K562 (cell line): ENCODE measurements at regions not wholly inside any gene's neighbourhood (a gene's known extent, or its start where the extent isn't known, plus 50 kb on each side); places are given as distances from the start of the nearest gene placed in this dataset.

Experiments
- ATAC-seq: fragments of 200-7000 bp; cut with Tn5 transposase; 3 replicates; pipeline ENCODE4 v1.9.1; 2020; ENCODE audit warnings: moderate library complexity
- BruUV-seq: library from RNA; stranded (reverse); fragments of 400-500 nt; replicated peaks from 2 replicates; lab custom pipeline; 2021; lab: Mats Ljungman, UMichigan
- CTCF ChIA-PET: fragments of 300-600 bp; formaldehyde crosslinking; extraction: SDS; loops from one replicate; lab custom pipeline; 2021; ENCODE audit warnings: low intra/inter-chr PET ratio; lab: Yijun Ruan, JAX
- POLR2A ChIA-PET: fragments of 300-600, 350-650 bp; sonication (Branson Sonifier 250); formaldehyde crosslinking; extraction: SDS; loops from one replicate; lab custom pipeline; 2021; ENCODE audit warnings: antibody characterized with exemption, inconsistent platforms; lab: Yijun Ruan, JAX
- DNase-seq, 4 experiments: peaks; one replicate each; pipeline versions ENCODE4 v3.0.0 to v3.0.0-alpha.2; 2011 to 2018; ENCODE audit warnings: low spot score in 3 of 4, mixed read lengths in 3 of 4; ENCODE audit errors: extremely low read depth in 1 of 4
- FAIRE-seq: peaks from 2 replicates; lab custom pipeline; 2011; peaks lifted over from hg19 to GRCh38; lab: Jason Lieb, UNC
- H2AFZ ChIP-seq: 2 replicates; pipeline ENCODE4 v1.6.0; 2011; ENCODE audit warnings: low read depth, low read length, control low read depth, inconsistent platforms
- H3K27ac ChIP-seq: fragments of 200-600 bp; 3 replicates; pipeline ENCODE4 v1.8.0; 2011; ENCODE audit warnings: low read depth, mild to moderate bottlenecking, control low read depth, inconsistent platforms, low read length, moderate library complexity, mixed read lengths; ENCODE audit errors: extremely low read depth
- H3K27me3 ChIP-seq, 2 experiments: fragments of 300-600 bp in 1 of 2; 2 replicates in 1 of 2; 3 replicates in 1 of 2; pipeline versions ENCODE4 v1.6.0 to v1.8.0; 2011; ENCODE audit warnings: inconsistent platforms in 2 of 2, low read length in 2 of 2, mild to moderate bottlenecking in 1 of 2, mixed read lengths in 1 of 2, moderate library complexity in 1 of 2; ENCODE audit not compliant: control insufficient read depth in 2 of 2, insufficient read depth in 2 of 2
- H3K36me3 ChIP-seq: fragments of 300-600 bp; 3 replicates; pipeline ENCODE4 v1.8.0; 2011; ENCODE audit warnings: mild to moderate bottlenecking, low read length, inconsistent platforms; ENCODE audit not compliant: control insufficient read depth, insufficient read depth
- H3K4me1 ChIP-seq, 2 experiments: fragments of 200-600 bp in 1 of 2; replicated peaks in 1 of 2; 2 replicates in 1 of 2; 3 replicates in 1 of 2; pipeline versions ENCODE4 v1.5.1 to v1.8.0; 2011; ENCODE audit warnings: inconsistent platforms in 2 of 2, low read length in 2 of 2, mild to moderate bottlenecking in 1 of 2, mixed read lengths in 1 of 2, moderate library complexity in 1 of 2; ENCODE audit not compliant: control insufficient read depth in 2 of 2, insufficient read depth in 2 of 2
- H3K4me2 ChIP-seq: 2 replicates; pipeline ENCODE4 v1.6.1; 2011; ENCODE audit warnings: low read length, control low read depth, inconsistent platforms, mixed read lengths; ENCODE audit not compliant: insufficient read depth
- H3K4me3 ChIP-seq: fragments of 200-600 bp; sonication (generic), shearing (Covaris generic); 2 replicates; pipeline ENCODE4 v1.5.1; 2016; ENCODE audit warnings: control low read depth, inconsistent platforms
- H3K79me2 ChIP-seq: fragments of 200-600 bp; 3 replicates; pipeline ENCODE4 v1.8.0; 2011; ENCODE audit warnings: low read length, inconsistent platforms; ENCODE audit not compliant: control insufficient read depth, insufficient read depth
- H3K9ac ChIP-seq, 2 experiments: 2 replicates each; pipeline versions ENCODE4 v1.6.0 to v1.6.1; 2011; ENCODE audit warnings: low read depth in 2 of 2, low read length in 2 of 2, control low read depth in 1 of 2, inconsistent platforms in 1 of 2, mild to moderate bottlenecking in 1 of 2, mixed read lengths in 1 of 2; ENCODE audit not compliant: insufficient read depth in 1 of 2
- H3K9me1 ChIP-seq: one replicate; pipeline ENCODE4 v1.6.0; 2011; ENCODE audit warnings: inconsistent platforms, mild to moderate bottlenecking, low read length, moderate library complexity; ENCODE audit not compliant: control insufficient read depth, insufficient read depth
- H3K9me3 ChIP-seq: replicated peaks from 2 replicates; pipeline ENCODE4 v1.5.1; 2011; ENCODE audit warnings: low read depth, low read length, inconsistent platforms; ENCODE audit not compliant: control insufficient read depth, insufficient read depth
- H4K20me1 ChIP-seq: replicated peaks from 2 replicates; pipeline ENCODE4 v1.6.1; 2011; ENCODE audit warnings: low read length, inconsistent platforms, mixed read lengths; ENCODE audit not compliant: control insufficient read depth, insufficient read depth
- ARHGAP35 ChIP-seq: fragments of 450-650 bp; IDR thresholded peaks from 2 replicates; pipeline ENCODE4 v1.6.1; 2018; ENCODE audit not compliant: partially characterized antibody
- HMG20B ChIP-seq: fragments of 250-450 bp; sonication (Bioruptor Pico); IDR thresholded peaks from 2 replicates; pipeline ENCODE4 v1.5.0; 2021; ENCODE audit warnings: mild to moderate bottlenecking
- HOXB6 ChIP-seq: fragments of 250-450 bp; sonication (Bioruptor Pico); IDR thresholded peaks from 2 replicates; pipeline ENCODE4 v1.5.1; 2022; ENCODE audit warnings: mild to moderate bottlenecking, borderline replicate concordance
- JUN ChIP-seq, 2 experiments: sonication (generic) in 1 of 2; formaldehyde crosslinking in 1 of 2; IDR thresholded peaks; 2 replicates each; pipeline versions ENCODE4 v1.6.1 to v1.8.0; 2012 to 2022; ENCODE audit warnings: borderline replicate concordance in 2 of 2, mild to moderate bottlenecking in 2 of 2, improper control_type of control experiment in 1 of 2, low read depth in 1 of 2, low read length in 1 of 2, missing genetic modification reagents in 1 of 2
- JUND ChIP-seq, 2 experiments: IDR thresholded peaks; 2 replicates in 1 of 2; 3 replicates in 1 of 2; pipeline ENCODE4 v1.6.1; 2011; ENCODE audit warnings: borderline replicate concordance in 2 of 2, low read depth in 2 of 2, low read length in 2 of 2, improper control_type of control experiment in 1 of 2, missing biosample characterization in 1 of 2, missing genetic modification characterization in 1 of 2, missing genetic modification reagents in 1 of 2
- MBD2 ChIP-seq: sonication (generic); IDR thresholded peaks from 2 replicates; pipeline ENCODE4 v1.6.1; 2016; ENCODE audit warnings: low read depth, borderline replicate concordance
- MEF2A ChIP-seq: IDR thresholded peaks from 2 replicates; pipeline ENCODE4 v1.6.1; 2011; ENCODE audit warnings: low read depth, mild to moderate bottlenecking, low read length, moderate library complexity; ENCODE audit not compliant: control insufficient read depth
- PHTF2 ChIP-seq: fragments of 250-450 bp; sonication (Bioruptor Pico); IDR thresholded peaks from 2 replicates; pipeline ENCODE4 v1.5.0; 2021; ENCODE audit warnings: mild to moderate bottlenecking
- RBM15 ChIP-seq: fragments of 200-400 bp; formaldehyde crosslinking; IDR thresholded peaks from 2 replicates; pipeline ENCODE4 v1.6.1; 2018; ENCODE audit warnings: mild to moderate bottlenecking, low read length, moderate library complexity; ENCODE audit not compliant: insufficient read depth
- TGIF2 ChIP-seq: sonication (generic); formaldehyde crosslinking; IDR thresholded peaks from 2 replicates; pipeline ENCODE4 v1.8.1; 2022; ENCODE audit warnings: mild to moderate bottlenecking, missing genetic modification reagents, moderate library complexity
- XRCC5 ChIP-seq: fragments of 200-400 bp; formaldehyde crosslinking; IDR thresholded peaks from 2 replicates; pipeline ENCODE4 v1.6.1; 2017; ENCODE audit warnings: low read depth, mild to moderate bottlenecking, low read length
- ZNF165 ChIP-seq: fragments of 250-450 bp; sonication (Bioruptor Pico); IDR thresholded peaks from 2 replicates; pipeline ENCODE4 v1.4.0; 2020; ENCODE audit warnings: borderline replicate concordance
- ZNF316 ChIP-seq: fragments of 450-650 bp; IDR thresholded peaks from 2 replicates; pipeline ENCODE4 v1.6.1; 2016
- WGBS: fragments of 100-300 bp; shearing (Covaris generic); methylation state at CpG from one replicate; pipeline ENCODE4 v1.1.6; 2016; ENCODE audit warnings: low coverage, mixed read lengths; ENCODE audit not compliant: insufficient coverage; ENCODE audit errors: missing lambda C conversion rate; 5-methylcytosine and 5-hydroxymethylcytosine counted together
- in situ Hi-C: fragments of 300-500 bp; cut with MboI; formaldehyde crosslinking; loops from 4 replicates; pipeline ENCODE4 v1.15.0; 2018; ENCODE audit warnings: inconsistent platforms, mixed read lengths
- intact Hi-C: fragments of 100-400 bp; cut with micrococcal nuclease; formaldehyde crosslinking; loops from 2 replicates; pipeline ENCODE4 v1.14.2; 2022
- TF ChIP-seq, protein P1 (sequence below): fragments of 200-800 bp; sonication (Bioruptor generic); IDR thresholded peaks from 2 replicates; pipeline ENCODE4 v1.6.1; 2017; ENCODE audit warnings: missing genetic modification characterization, missing compliant biosample characterization

DNA sequence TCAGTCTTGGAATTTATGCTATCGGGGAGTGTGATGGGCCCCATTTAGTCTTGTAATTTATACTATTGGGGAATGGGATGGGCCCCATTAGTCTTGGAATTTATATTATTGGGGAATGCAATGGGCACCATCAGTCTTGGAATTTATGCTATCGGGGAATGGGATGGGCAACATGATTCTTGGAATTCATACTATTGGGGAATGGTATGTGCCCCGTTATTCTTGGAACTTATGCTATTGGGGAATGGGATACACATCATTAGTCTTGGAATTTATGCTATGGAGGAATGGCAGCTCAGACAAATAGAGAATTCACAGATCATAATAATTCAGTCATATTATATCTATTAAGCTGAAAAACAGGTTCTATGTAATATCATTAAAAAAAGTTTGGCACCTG is 300.3 kb downstream of the SMOC2 start:
- H3K36me3 ChIP-seq, result no peaks in the 10 kb centered on the region
- H3K4me3 ChIP-seq, result no peak overlapping the region
- no peaks in the 10 kb centered on the region for H3K9me1 ChIP-seq
- no TSS peak for BruUV-seq
- no peak overlapping the region for H3K9ac ChIP-seq
- no peaks in the 10 kb centered on the region for H3K79me2 ChIP-seq
- in situ Hi-C loops (no loop called here), intact Hi-C loops (no loop called here)
- H3K27me3 ChIP-seq, result peaks cover 3 to 12% of the 10 kb centered on the region in 2 experiments; a peak in 3 of 5 replicates
- H3K4me1 ChIP-seq, result no peaks in the 10 kb centered on the region; a peak in 1 of 5 replicates
- no peak overlapping the region for H3K4me2 ChIP-seq
- H3K9me3 ChIP-seq, result no peaks in the 10 kb centered on the region; the same call in 1 of the 2 replicates
- no peaks in the 10 kb centered on the region for H4K20me1 ChIP-seq
- no peak overlapping the region for H2AFZ ChIP-seq
- 7% methylated on average over 3 of the region's 3 CpGs for WGBS
- no peak overlapping the region for H3K27ac ChIP-seq
- TF ChIP-seq ZNF316 (no peak), JUND (IDR thresholded peaks at IDR 0.05; ENCODE audit: borderline replicate concordance, low read depth, low read length) (no peak), JUND (tag; IDR thresholded peaks at IDR 0.05; ENCODE audit: borderline replicate concordance, low read depth, low read length) (no peak), RBM15 (no peak), XRCC5 (no peak), PHTF2 (CRISPR knock-in tag) (no peak), ZNF165 (CRISPR knock-in tag) (no peak), ARHGAP35 (no peak), HOXB6 (CRISPR knock-in tag) (no peak), HMG20B (CRISPR knock-in tag) (no peak), TGIF2 (CRISPR knock-in tag) (no peak), JUN (IDR thresholded peaks at IDR 0.05; ENCODE audit: borderline replicate concordance, low read depth, low read length) (no peak), JUN (CRISPR knock-in tag; IDR thresholded peaks at IDR 0.05; ENCODE audit: borderline replicate concordance) (no peak), MBD2 (no peak), MEF2A (no peak)
- TF ChIP-seq, protein P1, sequence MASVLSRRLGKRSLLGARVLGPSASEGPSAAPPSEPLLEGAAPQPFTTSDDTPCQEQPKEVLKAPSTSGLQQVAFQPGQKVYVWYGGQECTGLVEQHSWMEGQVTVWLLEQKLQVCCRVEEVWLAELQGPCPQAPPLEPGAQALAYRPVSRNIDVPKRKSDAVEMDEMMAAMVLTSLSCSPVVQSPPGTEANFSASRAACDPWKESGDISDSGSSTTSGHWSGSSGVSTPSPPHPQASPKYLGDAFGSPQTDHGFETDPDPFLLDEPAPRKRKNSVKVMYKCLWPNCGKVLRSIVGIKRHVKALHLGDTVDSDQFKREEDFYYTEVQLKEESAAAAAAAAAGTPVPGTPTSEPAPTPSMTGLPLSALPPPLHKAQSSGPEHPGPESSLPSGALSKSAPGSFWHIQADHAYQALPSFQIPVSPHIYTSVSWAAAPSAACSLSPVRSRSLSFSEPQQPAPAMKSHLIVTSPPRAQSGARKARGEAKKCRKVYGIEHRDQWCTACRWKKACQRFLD, result no peak
- ChIA-PET POLR2A (no interaction called here), CTCF (no interaction called here)
- FAIRE-seq (no peak), DNase-seq (no peak), ATAC-seq (no peak)
